ENCODE measurements at regions not wholly inside any gene's neighbourhood (a gene's known extent, or its start where the extent isn't known, plus 50 kb on each side); places are given as distances from the start of the nearest gene placed in this dataset.

DNA sequence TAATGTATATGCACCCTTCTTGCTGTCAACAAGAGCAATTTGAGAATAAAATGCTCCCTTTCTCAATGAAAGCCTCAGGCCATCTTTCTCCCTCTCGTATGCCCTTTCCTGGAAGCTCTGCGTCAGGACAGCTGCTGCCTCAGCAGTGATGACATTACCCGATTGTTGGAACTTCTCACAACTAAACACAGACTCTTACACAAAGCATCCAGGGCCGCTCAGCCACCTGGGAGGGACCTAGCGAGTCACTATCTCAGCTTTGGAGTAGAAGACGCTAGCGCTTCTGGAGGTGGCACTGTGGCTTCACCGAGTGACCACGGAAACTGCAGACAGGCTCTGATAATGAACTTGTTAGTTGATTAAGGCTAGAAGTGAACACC, 153.2 kb upstream of the SOX1 start:
- no peak for TF ChIP-seq POLR2AphosphoS5 (IDR thresholded peaks at IDR 0.05)
- TF ChIP-seq CTCF (IDR thresholded peaks at IDR 0.05): no peak
- TF ChIP-seq POLR2A (IDR thresholded peaks at IDR 0.05): no peak
